ENCODE measurements at regions not wholly inside any gene's neighbourhood (a gene's known extent, or its start where the extent isn't known, plus 50 kb on each side); places are given as distances from the start of the nearest gene placed in this dataset.

DNA sequence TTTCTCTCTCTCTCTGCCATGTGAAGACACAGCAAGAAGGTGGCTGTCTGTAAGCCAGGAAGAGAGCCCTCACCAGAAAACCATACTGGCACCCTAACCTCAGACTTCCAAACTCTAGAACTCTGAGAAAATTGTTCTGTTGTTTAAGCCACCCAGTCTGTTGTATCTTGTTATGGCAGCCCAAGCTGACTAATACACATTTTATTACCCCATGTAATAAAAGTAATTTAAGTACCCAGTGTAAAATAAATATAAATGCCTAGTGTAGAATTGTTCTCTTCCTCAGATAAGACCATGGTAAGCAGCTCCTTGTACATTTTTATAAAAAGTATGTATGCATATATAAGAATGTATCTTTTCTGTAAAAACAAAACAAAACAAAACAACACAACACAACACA lies 119.7 kb downstream of the DTL start:
- Histone ChIP-seq H3K4me1 (peaks cover 0 to 12% (median 3%) of the 10 kb centered on the region in 6 donors), H3K9me3 (peaks cover 0 to 4% (median 0%) of the 10 kb centered on the region in 8 donors), H3K4me3 (no peak overlapping the region), H3K36me3 (no peaks in the 10 kb centered on the region), H3K27me3 (replicated peaks in 1 of 7) (no peaks in the 10 kb centered on the region), H3K27ac (no peak overlapping the region)
- intact Hi-C loops (cut with DNase I; ENCODE audit: low total_unique reads) = no loop called here
- DNase-seq = no peak
- TF ChIP-seq, protein P1, sequence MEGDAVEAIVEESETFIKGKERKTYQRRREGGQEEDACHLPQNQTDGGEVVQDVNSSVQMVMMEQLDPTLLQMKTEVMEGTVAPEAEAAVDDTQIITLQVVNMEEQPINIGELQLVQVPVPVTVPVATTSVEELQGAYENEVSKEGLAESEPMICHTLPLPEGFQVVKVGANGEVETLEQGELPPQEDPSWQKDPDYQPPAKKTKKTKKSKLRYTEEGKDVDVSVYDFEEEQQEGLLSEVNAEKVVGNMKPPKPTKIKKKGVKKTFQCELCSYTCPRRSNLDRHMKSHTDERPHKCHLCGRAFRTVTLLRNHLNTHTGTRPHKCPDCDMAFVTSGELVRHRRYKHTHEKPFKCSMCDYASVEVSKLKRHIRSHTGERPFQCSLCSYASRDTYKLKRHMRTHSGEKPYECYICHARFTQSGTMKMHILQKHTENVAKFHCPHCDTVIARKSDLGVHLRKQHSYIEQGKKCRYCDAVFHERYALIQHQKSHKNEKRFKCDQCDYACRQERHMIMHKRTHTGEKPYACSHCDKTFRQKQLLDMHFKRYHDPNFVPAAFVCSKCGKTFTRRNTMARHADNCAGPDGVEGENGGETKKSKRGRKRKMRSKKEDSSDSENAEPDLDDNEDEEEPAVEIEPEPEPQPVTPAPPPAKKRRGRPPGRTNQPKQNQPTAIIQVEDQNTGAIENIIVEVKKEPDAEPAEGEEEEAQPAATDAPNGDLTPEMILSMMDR (IDR thresholded peaks at IDR 0.05 in 8 of 11, conservative IDR thresholded peaks at IDR 0.05 in 3 of 11) = no peak
- TF ChIP-seq POLR2A (IDR thresholded peaks at IDR 0.05) (no peak), POLR2AphosphoS5 (IDR thresholded peaks at IDR 0.05) (no peak)

DNA sequence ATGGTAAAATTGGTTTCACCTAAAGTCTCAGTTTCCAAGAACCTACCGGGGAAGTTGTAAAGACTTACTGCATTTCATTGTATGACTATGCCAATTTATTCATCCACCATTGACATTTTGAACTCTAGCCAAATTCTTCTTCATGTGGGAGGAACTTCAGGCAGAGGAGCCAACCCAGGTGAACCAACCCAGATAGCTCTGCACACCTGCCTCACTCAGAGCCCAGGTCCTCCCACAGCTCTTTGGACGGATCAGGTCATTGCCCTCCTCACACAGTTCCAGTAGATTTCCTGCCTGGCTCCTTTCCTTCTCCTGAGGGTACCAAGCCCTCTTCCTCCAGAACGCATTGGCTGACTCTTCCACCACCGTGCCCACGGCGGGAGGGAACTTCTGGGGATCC lies 121.7 kb downstream of the DTL start:
- no peak for DNase-seq
- H3K4me1 ChIP-seq = peaks cover 0 to 11% (median 2%) of the 10 kb centered on the region in 6 donors
- intact Hi-C loops (cut with DNase I; ENCODE audit: low total_unique reads) = no loop called here
- no peak overlapping the region for H3K27ac ChIP-seq
- 80 to 88% (median 85%) methylated on average over 6 of the region's 6 CpGs for WGBS, 5 donors
- H3K9me3 ChIP-seq = peaks cover 0 to 4% (median 0%) of the 10 kb centered on the region in 8 donors
- no peaks in the 10 kb centered on the region for H3K27me3 ChIP-seq (replicated peaks in 1 of 7)
- TF ChIP-seq POLR2A (IDR thresholded peaks at IDR 0.05) = no peak
- TF ChIP-seq, protein P1 (IDR thresholded peaks at IDR 0.05 in 8 of 11, conservative IDR thresholded peaks at IDR 0.05 in 3 of 11) = no peak
- no peak for TF ChIP-seq POLR2AphosphoS5 (IDR thresholded peaks at IDR 0.05)
- no peak overlapping the region for H3K4me3 ChIP-seq
- no peaks in the 10 kb centered on the region for H3K36me3 ChIP-seq

- peaks cover 4 to 13% (median 12%) of the 10 kb centered on the region in 6 donors for H3K4me1 ChIP-seq
- 75 to 93% (median 85%) methylated on average over 7 of the region's 7 CpGs for WGBS, 5 donors
- no peaks in the 10 kb centered on the region for H3K27me3 ChIP-seq (replicated peaks in 1 of 7)
- TF ChIP-seq POLR2AphosphoS5 (IDR thresholded peaks at IDR 0.05) (no peak), POLR2A (IDR thresholded peaks at IDR 0.05) (no peak)
- TF ChIP-seq, protein P1 (IDR thresholded peaks at IDR 0.05 in 8 of 11, conservative IDR thresholded peaks at IDR 0.05 in 3 of 11) = no peak
- DNase-seq = no peak
- H3K36me3 ChIP-seq = no peaks in the 10 kb centered on the region
- H3K9me3 ChIP-seq = peaks cover 0 to 4% (median 0%) of the 10 kb centered on the region in 8 donors
- no peak overlapping the region for H3K27ac ChIP-seq
- no peak overlapping the region for H3K4me3 ChIP-seq
- intact Hi-C loops (cut with DNase I; ENCODE audit: low total_unique reads) = no loop called here
Measured at GRCh38 chr1:212158912-212159796, 123.6 kb downstream of the DTL start.

DNA sequence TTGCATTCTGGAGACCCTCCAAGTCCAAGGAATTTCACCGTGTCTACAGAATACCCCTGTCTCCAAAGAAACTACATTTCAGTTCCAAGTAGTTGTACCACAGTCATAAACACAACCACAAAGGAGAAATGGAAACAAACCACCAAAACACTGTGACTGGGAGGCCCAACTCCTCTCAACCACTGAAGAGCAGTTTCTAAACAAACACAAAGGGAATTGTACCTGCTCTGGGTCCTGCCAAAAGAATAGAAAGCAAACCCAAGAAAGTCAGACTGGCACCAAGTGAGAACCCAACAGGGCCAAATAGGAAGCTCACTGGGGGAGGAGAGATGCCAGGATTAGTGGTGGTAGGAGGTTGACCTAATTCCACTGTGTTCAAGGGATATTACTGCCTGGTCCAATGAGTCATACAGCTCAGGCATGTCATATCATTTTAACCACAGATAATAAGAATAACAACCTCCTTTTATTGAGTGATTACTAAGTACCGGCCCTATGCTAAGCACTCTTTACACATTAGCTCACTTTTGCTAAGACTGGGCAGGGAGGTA lies 123.9 kb upstream of the PPP2R5A start:
- no peak overlapping the region for H3K4me3 ChIP-seq
- H3K27ac ChIP-seq = no peak overlapping the region
- intact Hi-C loops (cut with DNase I; ENCODE audit: low total_unique reads) = no loop called here
- DNase-seq = no peak
- no peaks in the 10 kb centered on the region for H3K36me3 ChIP-seq
- peaks cover 4 to 15% (median 12%) of the 10 kb centered on the region in 6 donors for H3K4me1 ChIP-seq
- H3K9me3 ChIP-seq = no peaks in the 10 kb centered on the region
- TF ChIP-seq, protein P1 (IDR thresholded peaks at IDR 0.05 in 8 of 11, conservative IDR thresholded peaks at IDR 0.05 in 3 of 11) = no peak
- TF ChIP-seq POLR2AphosphoS5 (IDR thresholded peaks at IDR 0.05) (no peak), POLR2A (IDR thresholded peaks at IDR 0.05) (no peak)
- no peaks in the 10 kb centered on the region for H3K27me3 ChIP-seq (replicated peaks in 1 of 7)
- 45 to 69% (median 46%) methylated on average over 2 of the region's 2 CpGs for WGBS, 5 donors
